ENCODE measurements at regions not wholly inside any gene's neighbourhood (a gene's known extent, or its start where the extent isn't known, plus 50 kb on each side); places are given as distances from the start of the nearest gene placed in this dataset.

GRCh38 chr3:30289324-30289723 is 317.1 kb upstream of the TGFBR2 start:
- no peaks in the 10 kb centered on the region for H3F3A ChIP-seq (ENCODE audit: insufficient read depth, low read length, poor library complexity, severe bottlenecking)
- H3K9me2 ChIP-seq (ENCODE audit: insufficient read depth, low read length), result no peaks in the 10 kb centered on the region
- no peaks in the 10 kb centered on the region for H4K20me1 ChIP-seq (ENCODE audit: insufficient read depth)
- H3K79me2 ChIP-seq (replicated peaks; ENCODE audit: insufficient read depth, low read length), result no peaks in the 10 kb centered on the region
- no peak overlapping the region for H3K4me2 ChIP-seq (ENCODE audit: low read length)
- no peak overlapping the region for H3K4me3 ChIP-seq (ENCODE audit: low read length)
- H3K36me3 ChIP-seq (ENCODE audit: insufficient read depth, low read length), result no peaks in the 10 kb centered on the region
- H3K27me3 ChIP-seq (ENCODE audit: insufficient read depth, low read depth, low read length), result no peaks in the 10 kb centered on the region
- H2AFZ ChIP-seq (ENCODE audit: low read depth, low read length), result no peak overlapping the region
- no peak overlapping the region for H3K27ac ChIP-seq (ENCODE audit: low read length)
- no peaks in the 10 kb centered on the region for H3K9me3 ChIP-seq (ENCODE audit: low read length)
- no peak overlapping the region for H3K9ac ChIP-seq (ENCODE audit: low read length)
- TF ChIP-seq, protein P1, sequence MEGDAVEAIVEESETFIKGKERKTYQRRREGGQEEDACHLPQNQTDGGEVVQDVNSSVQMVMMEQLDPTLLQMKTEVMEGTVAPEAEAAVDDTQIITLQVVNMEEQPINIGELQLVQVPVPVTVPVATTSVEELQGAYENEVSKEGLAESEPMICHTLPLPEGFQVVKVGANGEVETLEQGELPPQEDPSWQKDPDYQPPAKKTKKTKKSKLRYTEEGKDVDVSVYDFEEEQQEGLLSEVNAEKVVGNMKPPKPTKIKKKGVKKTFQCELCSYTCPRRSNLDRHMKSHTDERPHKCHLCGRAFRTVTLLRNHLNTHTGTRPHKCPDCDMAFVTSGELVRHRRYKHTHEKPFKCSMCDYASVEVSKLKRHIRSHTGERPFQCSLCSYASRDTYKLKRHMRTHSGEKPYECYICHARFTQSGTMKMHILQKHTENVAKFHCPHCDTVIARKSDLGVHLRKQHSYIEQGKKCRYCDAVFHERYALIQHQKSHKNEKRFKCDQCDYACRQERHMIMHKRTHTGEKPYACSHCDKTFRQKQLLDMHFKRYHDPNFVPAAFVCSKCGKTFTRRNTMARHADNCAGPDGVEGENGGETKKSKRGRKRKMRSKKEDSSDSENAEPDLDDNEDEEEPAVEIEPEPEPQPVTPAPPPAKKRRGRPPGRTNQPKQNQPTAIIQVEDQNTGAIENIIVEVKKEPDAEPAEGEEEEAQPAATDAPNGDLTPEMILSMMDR (IDR thresholded peaks at IDR 0.05; ENCODE audit: poor library complexity, severe bottlenecking), result no peak
- TF ChIP-seq REST (IDR thresholded peaks at IDR 0.05; ENCODE audit: borderline replicate concordance) (no peak), RAD21 (conservative IDR thresholded peaks at IDR 0.05) (no peak), TAF1 (IDR thresholded peaks at IDR 0.05; ENCODE audit: low read depth) (no peak), EZH2 (IDR thresholded peaks at IDR 0.05; ENCODE audit: borderline replicate concordance, insufficient read depth, low read length, poor library complexity, severe bottlenecking) (no peak), SMC3 (conservative IDR thresholded peaks at IDR 0.05; ENCODE audit: poor library complexity) (no peak), EP300 (conservative IDR thresholded peaks at IDR 0.05; ENCODE audit: poor library complexity, severe bottlenecking) (no peak), MXI1 (conservative IDR thresholded peaks at IDR 0.05; ENCODE audit: poor library complexity, severe bottlenecking) (no peak), POLR2AphosphoS5 (IDR thresholded peaks at IDR 0.05) (no peak)

- no peak overlapping the region for H2AFZ ChIP-seq (ENCODE audit: low read depth, low read length)
Measured at GRCh38 chr3:30289766-30290165, 316.6 kb upstream of the TGFBR2 start.

More at GRCh38 chr3:30289766-30290165, 316.6 kb upstream of the TGFBR2 start:
- Histone ChIP-seq H3K79me2 (replicated peaks; ENCODE audit: insufficient read depth, low read length) (no peaks in the 10 kb centered on the region), H3K4me2 (ENCODE audit: low read length) (no peak overlapping the region), H3K27me3 (ENCODE audit: insufficient read depth, low read depth, low read length) (no peaks in the 10 kb centered on the region), H3K9me2 (ENCODE audit: insufficient read depth, low read length) (no peaks in the 10 kb centered on the region), H3K9me3 (ENCODE audit: low read length) (no peaks in the 10 kb centered on the region), H3K9ac (ENCODE audit: low read length) (no peak overlapping the region), H3K4me3 (ENCODE audit: low read length) (no peak overlapping the region), H3F3A (ENCODE audit: insufficient read depth, low read length, poor library complexity, severe bottlenecking) (no peaks in the 10 kb centered on the region), H3K36me3 (ENCODE audit: insufficient read depth, low read length) (no peaks in the 10 kb centered on the region), H4K20me1 (ENCODE audit: insufficient read depth) (no peaks in the 10 kb centered on the region), H3K27ac (ENCODE audit: low read length) (no peak overlapping the region)
- TF ChIP-seq RAD21 (conservative IDR thresholded peaks at IDR 0.05) (no peak), TAF1 (IDR thresholded peaks at IDR 0.05; ENCODE audit: low read depth) (no peak), POLR2AphosphoS5 (IDR thresholded peaks at IDR 0.05) (no peak), SMC3 (conservative IDR thresholded peaks at IDR 0.05; ENCODE audit: poor library complexity) (no peak), MXI1 (conservative IDR thresholded peaks at IDR 0.05; ENCODE audit: poor library complexity, severe bottlenecking) (no peak), REST (IDR thresholded peaks at IDR 0.05; ENCODE audit: borderline replicate concordance) (no peak), EZH2 (IDR thresholded peaks at IDR 0.05; ENCODE audit: borderline replicate concordance, insufficient read depth, low read length, poor library complexity, severe bottlenecking) (no peak), EP300 (conservative IDR thresholded peaks at IDR 0.05; ENCODE audit: poor library complexity, severe bottlenecking) (no peak)
- TF ChIP-seq, protein P1 (IDR thresholded peaks at IDR 0.05; ENCODE audit: poor library complexity, severe bottlenecking), result no peak

All from neural cell (in vitro differentiated cells).